Endothelial cell of umbilical vein (primary cell): ENCODE measurements at regions not wholly inside any gene's neighbourhood (a gene's known extent, or its start where the extent isn't known, plus 50 kb on each side); places are given as distances from the start of the nearest gene placed in this dataset.

Source experiments
- BruUV-seq: library from RNA; stranded (reverse); fragments of 400-500 nt; replicated peaks from 2 replicates; lab custom pipeline; 2021; lab: Mats Ljungman, UMichigan
- CTCF ChIA-PET: fragments of 300-600, 350-600 bp; sonication (Branson Sonifier 250); formaldehyde crosslinking; loops from one replicate; lab custom pipeline; 2021; ENCODE audit warnings: antibody characterized with exemption, inconsistent platforms; lab: Charles Lee
- POLR2A ChIA-PET: fragments of 300-600, 350-600 bp; sonication (Branson Sonifier 250); formaldehyde crosslinking; loops from one replicate; lab custom pipeline; 2021; ENCODE audit warnings: antibody characterized with exemption, inconsistent platforms; lab: Charles Lee
- DNase-seq: peaks from one replicate; pipeline ENCODE4 v3.0.0-alpha.2; 2011; ENCODE audit warnings: low read depth, low spot score
- FAIRE-seq: peaks from 2 replicates; lab custom pipeline; 2011; peaks lifted over from hg19 to GRCh38; lab: Jason Lieb, UNC
- H2AFZ ChIP-seq: 2 replicates; pipeline ENCODE4 v1.6.0; 2012; ENCODE audit warnings: low read depth, low read length, control low read depth, inconsistent platforms
- H3K27ac ChIP-seq: 2 replicates; pipeline ENCODE4 v1.5.1; 2011; ENCODE audit warnings: low read depth, mild to moderate bottlenecking, control low read depth, low read length, moderate library complexity; ENCODE audit not compliant: insufficient read depth
- H3K27me3 ChIP-seq, 2 experiments: 2 replicates each; pipeline versions ENCODE4 v1.6.0 to v1.6.1; 2011; ENCODE audit warnings: low read length in 2 of 2, mixed read lengths in 1 of 2; ENCODE audit not compliant: control insufficient read depth in 2 of 2, insufficient read depth in 2 of 2
- H3K36me3 ChIP-seq, 2 experiments: 2 replicates in 1 of 2; 3 replicates in 1 of 2; pipeline ENCODE4 v1.5.1; 2011; ENCODE audit warnings: low read length in 2 of 2, mild to moderate bottlenecking in 1 of 2, moderate library complexity in 1 of 2; ENCODE audit not compliant: control insufficient read depth in 2 of 2, insufficient read depth in 2 of 2; ENCODE audit errors: extremely low read depth in 1 of 2
- H3K4me1 ChIP-seq: 3 replicates; pipeline ENCODE4 v1.5.1; 2011; ENCODE audit warnings: mild to moderate bottlenecking, low read length; ENCODE audit not compliant: control insufficient read depth, insufficient read depth; ENCODE audit errors: extremely low read depth
- H3K4me2 ChIP-seq: 2 replicates; pipeline ENCODE4 v1.6.1; 2011; ENCODE audit warnings: low read length, control low read depth, mixed read lengths; ENCODE audit not compliant: insufficient read depth
- H3K4me3 ChIP-seq, 3 experiments: fragments of 200-600 bp in 1 of 3; sonication (generic), shearing (Covaris generic) in 1 of 3; replicated peaks in 1 of 3; 2 replicates each; pipeline ENCODE4 v1.5.1; 2011 to 2016; ENCODE audit warnings: control low read depth in 3 of 3, low read length in 3 of 3, mild to moderate bottlenecking in 2 of 3, inconsistent platforms in 1 of 3, low read depth in 1 of 3, moderate library complexity in 1 of 3; ENCODE audit not compliant: insufficient read depth in 1 of 3
- H3K79me2 ChIP-seq: 2 replicates; pipeline ENCODE4 v1.6.0; 2012; ENCODE audit warnings: low read length, inconsistent platforms; ENCODE audit not compliant: control insufficient read depth, insufficient read depth
- H3K9ac ChIP-seq: replicated peaks from 2 replicates; pipeline ENCODE3; 2011; ENCODE audit warnings: low read length, control low read depth; ENCODE audit not compliant: insufficient read depth; ENCODE audit errors: extremely low read depth
- H3K9me1 ChIP-seq: replicated peaks from 3 replicates; pipeline ENCODE4 v1.6.0; 2011; ENCODE audit warnings: mild to moderate bottlenecking, low read length; ENCODE audit not compliant: control insufficient read depth, insufficient read depth; ENCODE audit errors: extremely low read depth
- H3K9me3 ChIP-seq: replicated peaks from 2 replicates; pipeline ENCODE4 v1.5.1; 2012; ENCODE audit warnings: low read length, inconsistent platforms; ENCODE audit not compliant: control insufficient read depth, insufficient read depth
- H4K20me1 ChIP-seq: replicated peaks from 2 replicates; pipeline ENCODE3; 2011; ENCODE audit warnings: mild to moderate bottlenecking, low read length; ENCODE audit not compliant: control insufficient read depth, insufficient read depth; ENCODE audit errors: extremely low read depth
- EZH2 ChIP-seq: IDR thresholded peaks from 2 replicates; pipeline ENCODE4 v1.6.1; 2012; ENCODE audit warnings: borderline replicate concordance, low read depth, mild to moderate bottlenecking, moderate library complexity, low read length, inconsistent platforms; ENCODE audit not compliant: severe bottlenecking
- FOS ChIP-seq: IDR thresholded peaks from 2 replicates; pipeline ENCODE4 v1.6.1; 2011; ENCODE audit warnings: mild to moderate bottlenecking, low read length, moderate library complexity, borderline replicate concordance; ENCODE audit not compliant: insufficient read depth
- JUN ChIP-seq: IDR thresholded peaks from 2 replicates; pipeline ENCODE4 v1.6.1; 2011; ENCODE audit warnings: borderline replicate concordance, low read depth; ENCODE audit not compliant: insufficient read length, insufficient read depth
- MYC ChIP-seq: IDR thresholded peaks from one replicate; pipeline ENCODE4 v1.6.1; 2011; ENCODE audit warnings: mild to moderate bottlenecking, low read depth, low read length
- POLR2A ChIP-seq: IDR thresholded peaks from 2 replicates; pipeline ENCODE4 v1.6.1; 2012; ENCODE audit warnings: low read depth, mild to moderate bottlenecking, control low read depth, low read length
- POLR2AphosphoS5 ChIP-seq: IDR thresholded peaks from 2 replicates; pipeline ENCODE4 v1.6.1; 2012; ENCODE audit warnings: low read depth, mild to moderate bottlenecking, control low read depth, low read length, moderate library complexity; ENCODE audit not compliant: insufficient read depth
- dilution Hi-C: fragments of 300-500 bp; cut with MboI; formaldehyde crosslinking; loops from one replicate; pipeline ENCODE4 v1.15.0; 2019; ENCODE audit warnings: low sequenced_read_pairs; ENCODE audit not compliant: extremely low pct_ligation_motif_present
- intact Hi-C: fragments of 100-400 bp; cut with micrococcal nuclease; formaldehyde crosslinking; loops from one replicate; pipeline ENCODE4 v1.10.0; 2022
- TF ChIP-seq, protein P1 (sequence below): IDR thresholded peaks from 2 replicates; pipeline ENCODE4 v1.6.1; 2011; ENCODE audit not compliant: insufficient read depth, insufficient read length
- TF ChIP-seq, protein P2 (sequence below), 2 donors: IDR thresholded peaks; 1 replicate in 1 of 2; 2 replicates in 1 of 2; pipeline ENCODE4 v1.5.1; 2011; ENCODE audit warnings: low read length in 2 of 2, mild to moderate bottlenecking in 2 of 2, moderate library complexity in 2 of 2, control low read depth in 1 of 2, inconsistent platforms in 1 of 2, low read depth in 1 of 2; ENCODE audit not compliant: insufficient read depth in 1 of 2; ENCODE audit errors: extremely low read depth in 1 of 2

DNA sequence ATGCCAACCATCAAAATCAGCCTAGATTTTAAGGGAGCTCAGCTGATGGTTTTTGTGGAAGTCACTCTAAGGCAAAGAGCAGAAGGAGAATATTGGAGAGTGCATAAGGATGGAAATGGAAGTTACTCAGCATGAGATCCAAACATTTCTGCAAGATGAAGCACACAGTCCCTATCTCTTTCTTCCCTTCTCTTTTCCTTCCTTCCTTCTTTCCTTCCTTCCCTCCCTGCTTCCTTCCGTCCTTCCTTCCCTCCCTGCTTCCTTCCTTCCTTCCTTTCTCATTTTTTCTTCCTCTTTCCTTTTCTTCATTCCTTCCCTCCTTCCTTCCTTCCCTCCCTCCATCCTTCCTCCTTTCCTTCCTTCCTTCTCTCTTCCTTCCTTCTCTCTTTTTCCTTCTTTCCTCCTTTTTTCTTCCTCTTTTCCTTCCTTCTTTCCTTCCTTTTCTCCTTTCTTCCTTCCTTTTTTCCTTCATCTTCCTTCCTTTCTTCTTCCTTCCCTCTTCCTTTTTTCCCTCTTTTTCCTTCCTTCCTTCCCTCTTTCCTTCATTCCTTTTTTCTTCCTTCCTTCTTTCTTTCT is 727.9 kb upstream of the CDH2 start:
- no TSS peak for BruUV-seq
- no peak overlapping the region for H2AFZ ChIP-seq
- H3K4me2 ChIP-seq, result no peak overlapping the region
- CTCF ChIA-PET, result interaction anchor here (1.3 kb wide), 1 partner anchor 38 kb away, joined by 3 read pairs; no protein-coding TSS in a partner anchor
- no peaks in the 10 kb centered on the region for H3K79me2 ChIP-seq
- FAIRE-seq (no peak), DNase-seq (no peak)
- peaks cover 10% of the 10 kb centered on the region for H3K4me1 ChIP-seq
- H3K27me3 ChIP-seq, result no peaks in the 10 kb centered on the region
- no peak overlapping the region for H3K4me3 ChIP-seq
- no peaks in the 10 kb centered on the region for H3K9me3 ChIP-seq
- TF ChIP-seq POLR2A (no peak), POLR2AphosphoS5 (no peak), MYC (no peak), FOS (no peak), EZH2 (no peak), JUN (no peak)
- TF ChIP-seq, protein P1, sequence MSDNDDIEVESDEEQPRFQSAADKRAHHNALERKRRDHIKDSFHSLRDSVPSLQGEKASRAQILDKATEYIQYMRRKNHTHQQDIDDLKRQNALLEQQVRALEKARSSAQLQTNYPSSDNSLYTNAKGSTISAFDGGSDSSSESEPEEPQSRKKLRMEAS, result no peak
- TF ChIP-seq, protein P2, sequence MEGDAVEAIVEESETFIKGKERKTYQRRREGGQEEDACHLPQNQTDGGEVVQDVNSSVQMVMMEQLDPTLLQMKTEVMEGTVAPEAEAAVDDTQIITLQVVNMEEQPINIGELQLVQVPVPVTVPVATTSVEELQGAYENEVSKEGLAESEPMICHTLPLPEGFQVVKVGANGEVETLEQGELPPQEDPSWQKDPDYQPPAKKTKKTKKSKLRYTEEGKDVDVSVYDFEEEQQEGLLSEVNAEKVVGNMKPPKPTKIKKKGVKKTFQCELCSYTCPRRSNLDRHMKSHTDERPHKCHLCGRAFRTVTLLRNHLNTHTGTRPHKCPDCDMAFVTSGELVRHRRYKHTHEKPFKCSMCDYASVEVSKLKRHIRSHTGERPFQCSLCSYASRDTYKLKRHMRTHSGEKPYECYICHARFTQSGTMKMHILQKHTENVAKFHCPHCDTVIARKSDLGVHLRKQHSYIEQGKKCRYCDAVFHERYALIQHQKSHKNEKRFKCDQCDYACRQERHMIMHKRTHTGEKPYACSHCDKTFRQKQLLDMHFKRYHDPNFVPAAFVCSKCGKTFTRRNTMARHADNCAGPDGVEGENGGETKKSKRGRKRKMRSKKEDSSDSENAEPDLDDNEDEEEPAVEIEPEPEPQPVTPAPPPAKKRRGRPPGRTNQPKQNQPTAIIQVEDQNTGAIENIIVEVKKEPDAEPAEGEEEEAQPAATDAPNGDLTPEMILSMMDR (IDR thresholded peaks at IDR 0.05; ENCODE audit: extremely low read depth in 1 of 2, insufficient read depth in 1 of 2, low read depth in 1 of 2, low read length in 2 of 2), result no peak
- dilution Hi-C loops (no loop called here), intact Hi-C loops (loop anchor here (5.0 to 10.0 kb wide), 2 partner anchors 103 to 260 kb away; no protein-coding TSS in a partner anchor)
- no peaks in the 10 kb centered on the region for H3K36me3 ChIP-seq
- no peaks in the 10 kb centered on the region for H4K20me1 ChIP-seq
- POLR2A ChIA-PET, result no interaction called here
- no peak overlapping the region for H3K9ac ChIP-seq
- no peak overlapping the region for H3K27ac ChIP-seq
- H3K9me1 ChIP-seq, result no peaks in the 10 kb centered on the region
